Embryonic facial prominence (tissue), 1 donor: ENCODE measurements at regions not wholly inside any gene's neighbourhood (a gene's known extent, or its start where the extent isn't known, plus 50 kb on each side); places are given as distances from the start of the nearest gene placed in this dataset.

Experiments
- DNase-seq: peaks from one replicate; pipeline ENCODE4 v3.0.0-alpha.2; 2016; ENCODE audit errors: extremely low spot score

GRCh38 chr3:107065094-107065861 lies 312.0 kb upstream of the CCDC54 start:
- no peak for DNase-seq

DNA sequence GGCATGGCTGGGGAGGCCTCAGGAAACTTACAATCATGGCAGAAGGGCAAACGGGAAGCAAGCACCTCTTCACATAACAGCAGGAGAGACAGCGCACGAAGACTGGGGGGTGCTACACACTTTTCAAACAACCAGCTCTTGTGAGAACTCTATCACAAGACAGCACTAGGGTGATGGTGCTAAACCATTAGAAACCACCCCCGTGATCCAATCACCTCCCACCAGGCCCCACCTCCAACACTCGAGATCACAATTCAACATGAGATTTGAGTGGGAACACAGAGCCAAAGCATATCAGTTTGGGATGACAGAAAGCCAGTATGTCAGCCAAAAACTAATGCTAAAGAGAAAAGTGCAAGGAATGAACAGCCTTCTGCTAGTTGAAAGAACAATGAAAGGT lies 309.8 kb upstream of the CCDC54 start:
- no peak for DNase-seq

- DNase-seq: no peak
Observed at GRCh38 chr3:107068980-107069379, 308.3 kb upstream of the CCDC54 start.

DNA sequence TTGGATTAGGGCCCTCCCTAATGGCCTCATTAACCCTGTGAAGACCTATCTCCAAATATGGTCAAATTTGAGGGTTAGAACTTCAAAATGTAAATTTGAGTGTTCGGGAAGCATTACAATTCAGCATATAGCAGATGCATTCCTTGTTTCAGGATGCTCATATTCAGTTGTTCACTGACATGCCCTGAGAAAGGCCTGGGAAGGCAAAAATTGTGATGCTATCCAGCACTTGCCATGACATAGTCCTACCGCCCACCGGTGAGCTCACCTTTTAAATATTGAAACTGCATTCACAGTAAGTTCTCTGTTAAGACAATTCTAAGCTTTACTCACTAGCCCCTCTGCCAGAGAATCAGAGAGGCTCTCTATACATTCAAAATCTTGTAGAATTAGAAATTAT lies 300.3 kb upstream of the CCDC54 start:
- DNase-seq: no peak

- DNase-seq: no peak
Observed at GRCh38 chr3:107077391-107077790, 299.8 kb upstream of the CCDC54 start.

DNA sequence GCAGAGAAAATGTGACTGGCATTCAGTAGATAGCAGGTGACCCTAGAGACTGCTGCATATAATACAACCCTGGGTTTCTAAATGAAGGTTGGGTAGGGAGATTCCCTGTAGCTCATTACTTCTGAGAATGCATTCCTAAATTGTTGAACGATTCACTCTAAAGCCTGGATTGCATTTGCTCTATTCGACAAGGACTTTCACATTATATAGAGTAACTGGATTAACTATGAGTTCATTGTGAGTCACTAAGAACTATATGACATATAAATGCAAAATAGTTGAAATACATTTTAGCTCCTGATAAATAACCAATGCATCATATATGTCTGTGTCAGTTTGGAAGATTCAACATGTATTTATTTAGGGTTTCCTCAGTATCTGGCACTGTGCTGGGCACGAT lies 294.7 kb upstream of the CCDC54 start:
- no peak for DNase-seq

GRCh38 chr3:107085261-107085660 lies 292.0 kb upstream of the CCDC54 start:
- DNase-seq: no peak

- DNase-seq: no peak
Observed at GRCh38 chr3:107092121-107092520, 285.1 kb upstream of the CCDC54 start.

DNA sequence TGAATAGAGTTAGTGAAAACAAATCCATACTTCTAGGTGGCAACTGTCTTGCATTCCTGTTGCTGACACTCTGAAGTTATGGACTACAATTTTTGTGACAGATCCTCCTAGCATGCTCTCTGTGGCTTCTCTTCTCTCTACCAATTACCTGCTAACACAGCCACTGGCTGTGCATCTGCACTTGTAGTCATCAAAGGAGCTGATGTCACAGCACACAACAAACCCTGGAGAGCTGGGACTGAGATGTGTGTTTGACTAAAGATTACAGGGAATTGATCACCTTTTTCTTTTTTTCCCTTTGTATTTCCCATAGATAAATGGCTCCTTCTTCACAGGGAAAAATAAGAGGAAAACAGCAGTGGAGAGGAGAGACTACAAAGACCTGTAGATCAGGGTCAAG lies 278.4 kb upstream of the CCDC54 start:
- DNase-seq: no peak

DNA sequence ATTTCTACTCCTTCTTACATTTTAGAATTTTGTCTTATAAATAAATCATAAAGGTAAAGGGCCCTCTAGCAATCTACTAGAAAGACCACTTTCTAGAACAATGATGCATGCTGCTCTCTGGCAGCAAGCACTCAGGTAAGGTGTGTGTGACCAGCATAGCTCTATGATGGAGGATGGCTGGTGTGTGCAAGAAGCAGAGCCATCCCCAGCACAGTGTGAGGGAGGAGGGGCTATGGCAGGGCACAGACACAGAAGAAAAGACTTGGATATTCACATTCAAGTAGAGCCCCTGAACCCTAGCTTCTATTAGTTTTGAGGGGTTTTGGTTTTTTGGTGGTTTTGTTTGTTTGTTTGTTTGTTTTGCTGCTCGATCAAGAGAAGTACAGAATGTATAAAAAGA lies 277.1 kb upstream of the CCDC54 start:
- no peak for DNase-seq

DNA sequence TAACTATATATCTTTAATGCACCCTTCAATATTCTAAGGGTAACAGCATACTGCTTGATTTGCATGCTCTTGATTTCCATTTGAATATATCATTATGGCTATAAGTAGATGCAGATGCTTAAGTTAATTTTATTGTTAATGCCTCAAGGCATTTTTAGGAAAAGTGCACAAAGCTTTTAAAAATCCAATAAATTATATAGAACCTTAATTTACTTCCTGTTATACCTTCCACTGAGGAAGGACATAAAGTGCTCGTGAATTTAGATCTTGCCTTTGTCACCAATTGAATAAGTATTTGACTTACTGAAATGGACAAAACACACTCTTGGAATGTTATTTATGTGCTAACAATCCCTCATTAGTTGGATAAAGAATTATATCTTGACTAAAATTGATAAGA lies 276.7 kb upstream of the CCDC54 start:
- DNase-seq: no peak

DNA sequence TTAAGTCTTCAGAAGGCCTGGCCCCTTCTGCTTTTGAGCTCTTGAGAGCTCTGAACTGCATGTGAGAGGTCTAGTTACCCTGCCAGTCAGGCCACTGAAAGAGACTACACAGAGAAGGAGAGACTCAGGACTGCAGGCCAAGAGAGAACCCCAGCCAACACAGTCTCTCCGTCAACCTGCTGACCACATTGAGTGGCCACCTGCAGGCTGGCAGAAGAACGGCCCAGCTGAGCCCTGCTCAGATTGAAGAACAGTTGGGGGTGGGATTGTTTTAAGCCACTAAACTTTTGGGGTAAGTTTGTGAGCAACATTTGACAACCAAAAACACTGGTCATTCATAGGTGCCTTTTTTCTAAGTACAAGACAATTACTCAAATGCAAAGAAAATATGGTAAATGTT lies 273.5 kb upstream of the CCDC54 start:
- DNase-seq: no peak

DNA sequence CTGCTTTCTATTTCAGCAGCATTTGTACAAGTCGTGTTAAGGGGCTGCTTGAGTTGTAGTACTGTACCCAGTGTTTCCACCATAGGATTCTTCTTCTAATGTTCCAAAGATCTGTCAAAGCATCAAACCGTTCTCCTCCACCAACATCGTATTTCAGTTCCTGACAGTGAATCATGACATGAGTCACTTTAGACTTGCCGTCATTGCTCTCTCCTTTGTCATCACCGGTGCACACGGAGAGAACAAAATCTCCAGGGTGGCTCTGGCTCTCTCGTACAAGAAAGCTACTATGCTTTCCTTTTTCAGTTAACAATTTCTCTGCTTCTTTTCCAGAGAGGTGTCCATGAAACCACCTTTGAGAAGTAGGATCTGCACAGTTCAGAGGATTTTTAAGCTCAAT lies 270.9 kb upstream of the CCDC54 start:
- no peak for DNase-seq

DNA sequence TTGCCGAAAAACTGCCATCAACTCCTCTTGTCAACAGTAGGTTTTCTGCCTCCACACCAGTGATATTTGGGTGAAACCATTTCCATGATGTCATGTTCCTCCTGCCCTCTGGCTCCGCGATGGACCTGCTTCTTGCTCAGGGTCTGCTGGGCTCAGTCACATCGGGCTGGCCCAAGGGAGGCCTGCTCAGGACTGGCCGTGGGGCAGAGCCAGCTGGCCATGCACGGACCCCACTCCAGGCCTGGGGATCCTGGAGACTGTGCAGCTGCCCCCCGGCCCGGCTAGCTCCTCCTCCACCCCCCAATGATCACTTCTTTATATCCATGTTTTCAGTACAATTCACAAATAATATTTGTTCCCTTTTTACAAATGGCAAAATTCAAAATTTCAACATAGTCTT lies 270.3 kb upstream of the CCDC54 start:
- DNase-seq: no peak

DNA sequence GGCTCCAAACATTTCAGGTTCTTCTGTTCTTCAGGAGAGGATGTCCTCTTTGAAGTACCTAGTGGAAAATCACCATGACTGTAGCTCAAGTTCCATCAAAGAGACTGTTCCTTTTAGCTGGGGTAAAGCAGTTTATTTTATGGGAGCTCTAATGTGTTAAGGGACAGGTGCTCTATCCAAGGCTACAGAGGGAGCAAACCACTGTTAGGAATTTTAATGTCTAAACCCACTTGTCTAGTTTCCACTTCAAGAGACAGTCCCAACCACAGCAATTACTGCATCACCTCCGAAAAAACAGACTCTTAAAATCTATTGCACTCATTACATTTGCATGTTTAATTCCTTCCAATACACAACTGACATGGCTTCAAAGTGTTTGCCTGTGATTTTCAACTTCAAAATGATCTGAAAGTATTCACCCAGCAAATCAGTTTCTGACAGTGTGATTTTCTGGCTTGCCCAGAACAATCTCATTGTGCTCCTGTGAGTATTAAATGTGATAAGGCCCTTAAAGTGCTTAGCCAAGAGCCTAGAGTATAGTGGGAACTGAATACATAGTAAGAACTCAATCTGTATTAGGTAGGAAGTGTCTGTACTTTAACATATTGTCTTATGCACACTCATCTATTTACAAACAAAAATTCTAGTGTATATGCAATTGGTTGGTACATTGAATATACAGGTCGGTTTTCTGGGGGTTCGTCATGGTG lies 266.5 kb upstream of the CCDC54 start:
- DNase-seq: no peak

- DNase-seq: no peak
Observed at GRCh38 chr3:107111872-107112271, 265.4 kb upstream of the CCDC54 start.

- DNase-seq: no peak
Observed at GRCh38 chr3:107112356-107112755, 264.9 kb upstream of the CCDC54 start.

DNA sequence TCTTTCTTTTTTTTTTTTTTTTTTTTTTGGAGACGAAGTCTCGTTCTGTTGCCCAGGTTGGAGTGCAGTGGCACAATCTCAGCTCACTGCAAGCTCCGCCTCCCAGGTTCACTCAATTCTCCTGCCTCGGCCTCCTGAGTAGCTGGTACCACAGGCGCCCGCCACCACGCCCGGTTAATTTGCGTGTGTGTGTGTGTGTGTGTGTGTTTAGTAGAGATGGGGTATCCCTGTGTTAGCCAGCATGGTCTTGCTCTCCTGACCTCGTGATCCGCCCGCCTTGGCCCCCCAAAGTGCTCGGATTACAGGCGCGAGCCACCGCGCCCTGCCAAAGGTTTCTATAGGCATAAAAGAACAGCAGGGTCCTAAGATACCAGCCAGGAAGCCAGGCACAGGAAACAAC lies 261.0 kb upstream of the CCDC54 start:
- no peak for DNase-seq

- DNase-seq: no peak
Observed at GRCh38 chr3:107117156-107117555, 260.1 kb upstream of the CCDC54 start.

GRCh38 chr3:107117922-107118536 lies 259.2 kb upstream of the CCDC54 start:
- peak; percentile 46 for DNase-seq

DNA sequence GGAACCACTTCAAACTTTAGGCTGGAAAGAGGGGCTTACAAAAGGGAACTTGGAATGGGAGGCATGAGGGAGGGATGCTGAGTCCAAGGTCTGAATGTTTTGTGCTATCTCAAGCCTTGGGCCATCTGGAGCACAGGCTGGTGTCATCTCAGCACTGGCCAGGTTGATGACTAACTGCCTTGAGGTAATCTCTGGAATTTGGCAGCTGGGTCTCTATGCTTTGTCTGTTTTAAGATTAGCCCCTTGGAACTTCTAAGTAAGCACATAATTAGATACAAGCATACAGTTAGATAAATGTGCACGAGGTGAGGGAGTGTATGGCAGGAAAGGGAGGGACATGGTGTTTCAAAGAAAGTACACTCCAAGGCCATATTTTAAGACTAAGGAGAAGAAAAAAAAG lies 252.4 kb upstream of the CCDC54 start:
- no peak for DNase-seq

- DNase-seq: no peak
Observed at GRCh38 chr3:107128946-107129345, 248.3 kb upstream of the CCDC54 start.

GRCh38 chr3:107130089-107130700 lies 247.0 kb upstream of the CCDC54 start:
- no peak for DNase-seq
